ENCODE measurements at regions not wholly inside any gene's neighbourhood (a gene's known extent, or its start where the extent isn't known, plus 50 kb on each side); places are given as distances from the start of the nearest gene placed in this dataset.

DNA sequence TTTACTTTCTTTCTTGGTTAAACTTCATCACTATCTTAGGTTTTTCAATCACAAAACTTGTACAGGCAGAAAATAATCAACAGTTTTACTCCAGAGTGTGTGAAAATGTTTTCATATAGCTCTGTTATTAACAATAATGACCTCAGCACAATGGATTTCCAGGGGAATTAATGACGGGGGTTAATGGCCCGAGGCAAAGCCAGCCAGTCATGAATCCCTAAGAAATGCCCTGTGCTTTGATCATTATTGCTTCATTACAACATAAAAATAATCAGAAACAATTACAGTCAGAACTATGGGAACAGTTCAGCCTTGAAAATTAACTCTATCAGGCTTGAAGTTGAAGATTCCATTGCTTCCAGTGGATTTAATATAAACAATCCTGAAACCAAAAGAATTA lies 875.4 kb downstream of the ROBO2 start:
- Histone ChIP-seq H3K4me1 (ENCODE audit: insufficient read depth, low read length, poor library complexity, severe bottlenecking) (no peaks in the 10 kb centered on the region), H3K9ac (ENCODE audit: low read depth, low read length, poor library complexity, severe bottlenecking) (no peak overlapping the region), H3K79me2 (ENCODE audit: insufficient read depth, low read length) (no peaks in the 10 kb centered on the region), H3K4me3 (ENCODE audit: low read length, poor library complexity, severe bottlenecking) (no peak overlapping the region), H2AFZ (ENCODE audit: low read length) (no peak overlapping the region), H4K20me1 (ENCODE audit: insufficient read depth, low read length, poor library complexity, severe bottlenecking) (no peaks in the 10 kb centered on the region), H3K4me2 (ENCODE audit: low read depth, low read length, poor library complexity, severe bottlenecking) (no peak overlapping the region), H3K36me3 (ENCODE audit: insufficient read depth, low read length) (no peaks in the 10 kb centered on the region), H3K27me3 (ENCODE audit: insufficient read depth, low read length, poor library complexity, severe bottlenecking) (no peaks in the 10 kb centered on the region), H3F3A (ENCODE audit: low read depth) (no peaks in the 10 kb centered on the region), H3K9me2 (replicated peaks; ENCODE audit: low read depth, low read length) (no peaks in the 10 kb centered on the region), H3K9me3 (ENCODE audit: insufficient read depth, low read depth, low read length) (no peaks in the 10 kb centered on the region)
- TF ChIP-seq EZH2phosphoT487 (IDR thresholded peaks at IDR 0.05; ENCODE audit: borderline replicate concordance): no peak
- TF ChIP-seq, protein P1, sequence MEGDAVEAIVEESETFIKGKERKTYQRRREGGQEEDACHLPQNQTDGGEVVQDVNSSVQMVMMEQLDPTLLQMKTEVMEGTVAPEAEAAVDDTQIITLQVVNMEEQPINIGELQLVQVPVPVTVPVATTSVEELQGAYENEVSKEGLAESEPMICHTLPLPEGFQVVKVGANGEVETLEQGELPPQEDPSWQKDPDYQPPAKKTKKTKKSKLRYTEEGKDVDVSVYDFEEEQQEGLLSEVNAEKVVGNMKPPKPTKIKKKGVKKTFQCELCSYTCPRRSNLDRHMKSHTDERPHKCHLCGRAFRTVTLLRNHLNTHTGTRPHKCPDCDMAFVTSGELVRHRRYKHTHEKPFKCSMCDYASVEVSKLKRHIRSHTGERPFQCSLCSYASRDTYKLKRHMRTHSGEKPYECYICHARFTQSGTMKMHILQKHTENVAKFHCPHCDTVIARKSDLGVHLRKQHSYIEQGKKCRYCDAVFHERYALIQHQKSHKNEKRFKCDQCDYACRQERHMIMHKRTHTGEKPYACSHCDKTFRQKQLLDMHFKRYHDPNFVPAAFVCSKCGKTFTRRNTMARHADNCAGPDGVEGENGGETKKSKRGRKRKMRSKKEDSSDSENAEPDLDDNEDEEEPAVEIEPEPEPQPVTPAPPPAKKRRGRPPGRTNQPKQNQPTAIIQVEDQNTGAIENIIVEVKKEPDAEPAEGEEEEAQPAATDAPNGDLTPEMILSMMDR (conservative IDR thresholded peaks at IDR 0.05; ENCODE audit: low read length): no peak

DNA sequence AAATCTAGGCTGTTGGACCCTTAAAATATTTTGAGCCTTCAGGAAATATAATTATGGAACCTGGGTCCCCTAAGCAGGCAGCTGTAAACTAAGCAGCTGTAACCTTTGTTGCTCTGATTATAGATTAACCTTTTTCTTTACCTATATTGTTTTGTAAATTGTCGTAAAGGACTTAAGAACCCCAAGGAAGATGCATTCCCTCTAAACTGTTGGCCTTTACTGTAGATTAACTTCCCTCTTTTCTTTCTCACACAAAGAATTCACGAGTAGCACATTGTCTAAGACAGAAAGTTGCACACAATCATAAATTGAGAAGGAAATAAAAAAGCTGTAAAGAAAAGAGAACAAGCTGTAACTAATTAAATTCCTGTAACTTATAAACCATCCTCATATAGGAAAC lies 877.3 kb downstream of the ROBO2 start:
- TF ChIP-seq, protein P1 (conservative IDR thresholded peaks at IDR 0.05; ENCODE audit: low read length): no peak
- TF ChIP-seq EZH2phosphoT487 (IDR thresholded peaks at IDR 0.05; ENCODE audit: borderline replicate concordance): no peak
- H3K9me2 ChIP-seq (replicated peaks; ENCODE audit: low read depth, low read length): no peaks in the 10 kb centered on the region
- no peak overlapping the region for H3K9ac ChIP-seq (ENCODE audit: low read depth, low read length, poor library complexity, severe bottlenecking)
- H2AFZ ChIP-seq (ENCODE audit: low read length): no peak overlapping the region
- no peaks in the 10 kb centered on the region for H3K79me2 ChIP-seq (ENCODE audit: insufficient read depth, low read length)
- H3K4me2 ChIP-seq (ENCODE audit: low read depth, low read length, poor library complexity, severe bottlenecking): no peak overlapping the region
- no peaks in the 10 kb centered on the region for H3K36me3 ChIP-seq (ENCODE audit: insufficient read depth, low read length)
- no peaks in the 10 kb centered on the region for H3K4me1 ChIP-seq (ENCODE audit: insufficient read depth, low read length, poor library complexity, severe bottlenecking)
- no peak overlapping the region for H3K4me3 ChIP-seq (ENCODE audit: low read length, poor library complexity, severe bottlenecking)
- H3K27me3 ChIP-seq (ENCODE audit: insufficient read depth, low read length, poor library complexity, severe bottlenecking): no peaks in the 10 kb centered on the region
- no peaks in the 10 kb centered on the region for H3F3A ChIP-seq (ENCODE audit: low read depth)
- H4K20me1 ChIP-seq (ENCODE audit: insufficient read depth, low read length, poor library complexity, severe bottlenecking): no peaks in the 10 kb centered on the region
- H3K9me3 ChIP-seq (ENCODE audit: insufficient read depth, low read depth, low read length): no peaks in the 10 kb centered on the region

GRCh38 chr3:77919244-77919643 lies 879.3 kb downstream of the ROBO2 start:
- Histone ChIP-seq H3K27me3 (ENCODE audit: insufficient read depth, low read length, poor library complexity, severe bottlenecking) (no peaks in the 10 kb centered on the region), H3K79me2 (ENCODE audit: insufficient read depth, low read length) (no peaks in the 10 kb centered on the region), H3F3A (ENCODE audit: low read depth) (no peaks in the 10 kb centered on the region), H3K4me2 (ENCODE audit: low read depth, low read length, poor library complexity, severe bottlenecking) (no peak overlapping the region), H3K4me1 (ENCODE audit: insufficient read depth, low read length, poor library complexity, severe bottlenecking) (no peaks in the 10 kb centered on the region), H3K4me3 (ENCODE audit: low read length, poor library complexity, severe bottlenecking) (no peak overlapping the region), H3K9me2 (replicated peaks; ENCODE audit: low read depth, low read length) (no peaks in the 10 kb centered on the region), H2AFZ (ENCODE audit: low read length) (no peak overlapping the region), H3K36me3 (ENCODE audit: insufficient read depth, low read length) (no peaks in the 10 kb centered on the region), H3K9ac (ENCODE audit: low read depth, low read length, poor library complexity, severe bottlenecking) (no peak overlapping the region), H4K20me1 (ENCODE audit: insufficient read depth, low read length, poor library complexity, severe bottlenecking) (no peaks in the 10 kb centered on the region), H3K9me3 (ENCODE audit: insufficient read depth, low read depth, low read length) (no peaks in the 10 kb centered on the region)
- TF ChIP-seq, protein P1 (conservative IDR thresholded peaks at IDR 0.05; ENCODE audit: low read length): no peak
- TF ChIP-seq EZH2phosphoT487 (IDR thresholded peaks at IDR 0.05; ENCODE audit: borderline replicate concordance): no peak
